H1 (cell line): ENCODE measurements at regions not wholly inside any gene's neighbourhood (a gene's known extent, or its start where the extent isn't known, plus 50 kb on each side); places are given as distances from the start of the nearest gene placed in this dataset.

Experiments used
- CTCF ChIA-PET: fragments of 300-600 bp; sonication (Branson Sonifier 250); formaldehyde crosslinking; loops from one replicate; lab custom pipeline; 2021; ENCODE audit not compliant: partially characterized antibody; lab: Charles Lee
- POLR2A ChIA-PET: fragments of 300-600 bp; sonication (Branson Sonifier 250); formaldehyde crosslinking; loops from one replicate; lab custom pipeline; 2021; ENCODE audit warnings: inconsistent platforms; ENCODE audit not compliant: partially characterized antibody; lab: Charles Lee
- DNase-seq, 2 experiments: peaks; one replicate each; pipeline versions ENCODE4 v3.0.0 to v3.0.0-alpha.2; 2010 to 2022; ENCODE audit warnings: low spot score in 2 of 2, low read depth in 1 of 2, mixed read lengths in 1 of 2
- FAIRE-seq: peaks from 2 replicates; lab custom pipeline; 2011; peaks lifted over from hg19 to GRCh38; lab: Jason Lieb, UNC
- H2AFZ ChIP-seq: 2 replicates; pipeline ENCODE4 v1.8.1; 2012; ENCODE audit warnings: low read length, inconsistent platforms
- H2AK5ac ChIP-seq: 2 replicates; pipeline ENCODE4 v1.6.1; 2013; ENCODE audit warnings: low read depth, low read length
- H2BK120ac ChIP-seq: replicated peaks from 2 replicates; pipeline ENCODE3; 2013; ENCODE audit warnings: low read depth, low read length, inconsistent platforms
- H2BK12ac ChIP-seq: 2 replicates; pipeline ENCODE4 v1.6.1; 2013; ENCODE audit warnings: low read depth, low read length
- H2BK15ac ChIP-seq: 2 replicates; pipeline ENCODE4 v1.6.1; 2013; ENCODE audit warnings: low read length
- H2BK20ac ChIP-seq: 2 replicates; pipeline ENCODE4 v1.6.1; 2013; ENCODE audit warnings: low read length
- H2BK5ac ChIP-seq: 2 replicates; pipeline ENCODE4 v1.6.1; 2013; ENCODE audit warnings: low read depth, low read length
- H3K14ac ChIP-seq: 2 replicates; pipeline ENCODE4 v1.6.1; 2013; ENCODE audit warnings: inconsistent platforms; ENCODE audit not compliant: insufficient read length
- H3K18ac ChIP-seq: 2 replicates; pipeline ENCODE4 v1.6.1; 2013; ENCODE audit warnings: low read length; ENCODE audit errors: extremely low read depth
- H3K23ac ChIP-seq: 2 replicates; pipeline ENCODE4 v1.6.1; 2013; ENCODE audit warnings: inconsistent platforms; ENCODE audit not compliant: insufficient read length
- H3K23me2 ChIP-seq: 2 replicates; pipeline ENCODE4 v1.6.1; 2013; ENCODE audit warnings: low read depth, low read length
- H3K27ac ChIP-seq: 2 replicates; pipeline ENCODE4 v1.6.1; 2011; ENCODE audit warnings: low read depth, low read length, inconsistent platforms
- H3K27me3 ChIP-seq, 4 experiments: replicated peaks in 1 of 4; 1 replicate in 1 of 4; 2 replicates in 3 of 4; pipeline versions ENCODE4 v1.6.1 to v1.8.1; 2011 to 2013; ENCODE audit warnings: low read length in 3 of 4, mild to moderate bottlenecking in 3 of 4, inconsistent platforms in 2 of 4, mixed read lengths in 2 of 4, moderate library complexity in 1 of 4; ENCODE audit not compliant: control insufficient read depth in 3 of 4, insufficient read depth in 3 of 4; ENCODE audit errors: extremely low read depth in 1 of 4
- H3K36me3 ChIP-seq, 4 experiments: 2 replicates each; pipeline versions ENCODE4 v1.6.1 to v1.8.1; 2011 to 2013; ENCODE audit warnings: mild to moderate bottlenecking in 4 of 4, low read length in 3 of 4, moderate library complexity in 2 of 4, control low read depth in 1 of 4, inconsistent platforms in 1 of 4; ENCODE audit not compliant: insufficient read depth in 4 of 4, control insufficient read depth in 2 of 4
- H3K4ac ChIP-seq: replicated peaks from 2 replicates; pipeline ENCODE3; 2013; ENCODE audit warnings: low read length, low read depth, mixed read lengths, inconsistent platforms; ENCODE audit not compliant: insufficient read length
- H3K4me1 ChIP-seq, 4 experiments: replicated peaks in 1 of 4; 1 replicate in 1 of 4; 2 replicates in 3 of 4; pipeline versions ENCODE4 v1.6.1 to v1.8.1; 2011 to 2013; ENCODE audit warnings: low read length in 3 of 4, inconsistent platforms in 2 of 4, mixed read lengths in 1 of 4; ENCODE audit not compliant: insufficient read depth in 4 of 4, control insufficient read depth in 3 of 4
- H3K4me2 ChIP-seq, 2 experiments: 2 replicates each; pipeline versions ENCODE4 v1.6.1 to v1.8.1; 2011 to 2013; ENCODE audit warnings: low read depth in 2 of 2, low read length in 2 of 2, control low read depth in 1 of 2, inconsistent platforms in 1 of 2, mild to moderate bottlenecking in 1 of 2; ENCODE audit not compliant: insufficient read depth in 1 of 2
- H3K4me3 ChIP-seq, 4 experiments: fragments of 200-600, 300-600 bp in 1 of 4; sonication (generic), shearing (Covaris generic), sonication (Bioruptor Twin) in 1 of 4; 2 replicates each; pipeline versions ENCODE4 v1.5.1 to v1.8.1; 2011 to 2016; ENCODE audit warnings: low read length in 4 of 4, low read depth in 3 of 4, control low read depth in 2 of 4, inconsistent platforms in 2 of 4, mild to moderate bottlenecking in 2 of 4, mixed read lengths in 1 of 4, moderate library complexity in 1 of 4; ENCODE audit not compliant: insufficient read depth in 2 of 4; ENCODE audit errors: extremely low read depth in 1 of 4
- H3K56ac ChIP-seq: replicated peaks from 2 replicates; pipeline ENCODE3; 2013; ENCODE audit warnings: low read depth, mild to moderate bottlenecking, mixed read lengths, low read length, inconsistent platforms; ENCODE audit not compliant: insufficient read length
- H3K79me1 ChIP-seq: 2 replicates; pipeline ENCODE4 v1.6.1; 2013; ENCODE audit warnings: low read depth, low read length, control low read depth
- H3K79me2 ChIP-seq, 2 experiments: 2 replicates each; pipeline versions ENCODE4 v1.6.1 to v1.8.1; 2012 to 2013; ENCODE audit warnings: low read length in 2 of 2, mild to moderate bottlenecking in 2 of 2, inconsistent platforms in 1 of 2; ENCODE audit not compliant: insufficient read depth in 2 of 2, control insufficient read depth in 1 of 2
- H3K9ac ChIP-seq, 4 experiments: replicated peaks in 1 of 4; 1 replicate in 1 of 4; 2 replicates in 3 of 4; pipeline versions ENCODE4 v1.6.1 to v1.8.1; 2011 to 2013; ENCODE audit warnings: low read depth in 3 of 4, low read length in 3 of 4, control low read depth in 2 of 4, mild to moderate bottlenecking in 2 of 4, moderate library complexity in 2 of 4, inconsistent platforms in 1 of 4; ENCODE audit errors: extremely low read depth in 1 of 4
- H3K9me3 ChIP-seq, 2 experiments: 2 replicates each; pipeline versions ENCODE4 v1.6.1 to v1.8.1; 2012 to 2013; ENCODE audit warnings: mild to moderate bottlenecking in 2 of 2, moderate library complexity in 2 of 2, control low read depth in 1 of 2, inconsistent platforms in 1 of 2, low read depth in 1 of 2, low read length in 1 of 2, mixed read lengths in 1 of 2; ENCODE audit not compliant: insufficient read depth in 2 of 2
- H4K20me1 ChIP-seq, 2 experiments: replicated peaks in 1 of 2; 2 replicates each; pipeline versions ENCODE3 to v1.8.1; 2011 to 2013; ENCODE audit warnings: inconsistent platforms in 2 of 2, low read length in 2 of 2, mild to moderate bottlenecking in 1 of 2; ENCODE audit not compliant: insufficient read depth in 2 of 2, control insufficient read depth in 1 of 2
- H4K5ac ChIP-seq: 2 replicates; pipeline ENCODE4 v1.6.1; 2013; ENCODE audit warnings: low read length, low read depth, mixed read lengths, inconsistent platforms; ENCODE audit not compliant: insufficient read length
- H4K8ac ChIP-seq: 2 replicates; pipeline ENCODE4 v1.8.0; 2013; ENCODE audit warnings: mild to moderate bottlenecking, moderate library complexity, low read length, inconsistent platforms; ENCODE audit not compliant: insufficient read depth; ENCODE audit errors: extremely low read depth
- H4K91ac ChIP-seq: replicated peaks from 2 replicates; pipeline ENCODE3; 2013; ENCODE audit warnings: low read length, mixed read lengths, inconsistent platforms; ENCODE audit not compliant: insufficient read length
- JUN ChIP-seq: IDR thresholded peaks from 2 replicates; pipeline ENCODE4 v1.6.1; 2011; ENCODE audit warnings: low read depth, mild to moderate bottlenecking, improper control_type of control experiment, low read length
- SP1 ChIP-seq: IDR thresholded peaks from 2 replicates; pipeline ENCODE4 v1.6.1; 2011; ENCODE audit warnings: low read depth, low read length
- YY1 ChIP-seq: IDR thresholded peaks from 2 replicates; pipeline ENCODE4 v1.6.1; 2011; ENCODE audit warnings: low read depth, mild to moderate bottlenecking, low read length
- WGBS, 2 experiments: shearing (Covaris generic) in 1 of 2; methylation state at CpG; one replicate each; pipeline versions ENCODE4 v1.1.6 to v1.1.7; 2013 to 2015; ENCODE audit warnings: low lambda C conversion rate in 2 of 2, mixed read lengths in 2 of 2, inconsistent platforms in 1 of 2, low coverage in 1 of 2, missing lambda C conversion rate in 1 of 2; ENCODE audit not compliant: insufficient replicate concordance in 2 of 2, insufficient coverage in 1 of 2, insufficient read length in 1 of 2; ENCODE audit errors: extremely low coverage in 1 of 2, missing lambda C conversion rate in 1 of 2; 5-methylcytosine and 5-hydroxymethylcytosine counted together

- ChIA-PET CTCF (interaction anchor here (0.6 to 1.6 kb wide), 2 partner anchors 19 to 52 kb away, joined by 3 read pairs; no protein-coding TSS in a partner anchor), POLR2A (no interaction called here)
- Histone ChIP-seq H3K18ac (no peak overlapping the region), H3K14ac (no peak overlapping the region), H2BK20ac (no peak overlapping the region), H2AFZ (no peak overlapping the region), H3K36me3 (no peaks in the 10 kb centered on the region), H4K91ac (no peak overlapping the region), H4K5ac (no peak overlapping the region), H3K79me2 (no peaks in the 10 kb centered on the region), H3K79me1 (no peaks in the 10 kb centered on the region), H3K23ac (no peak overlapping the region), H3K9me3 (no peaks in the 10 kb centered on the region), H3K4me3 (no peak overlapping the region), H3K9ac (no peak overlapping the region), H2AK5ac (no peak overlapping the region), H4K8ac (no peak overlapping the region), H4K20me1 (no peaks in the 10 kb centered on the region), H2BK5ac (no peak overlapping the region), H3K56ac (no peak overlapping the region), H2BK12ac (no peak overlapping the region), H2BK15ac (no peak overlapping the region), H3K4ac (no peak overlapping the region), H3K4me1 (no peaks in the 10 kb centered on the region), H3K27ac (no peak overlapping the region), H2BK120ac (no peak overlapping the region), H3K4me2 (no peak overlapping the region), H3K27me3 (no peaks in the 10 kb centered on the region), H3K23me2 (no peaks in the 10 kb centered on the region)
- 75% methylated on average over 2 of the region's 2 CpGs; no CpG with 5 or more reads in 1 of the 2 experiments for WGBS, 2 experiments
- FAIRE-seq (no peak), DNase-seq (no peak)
- TF ChIP-seq JUN (no peak), SP1 (no peak), YY1 (no peak)
These were observed 400.0 kb upstream of the PKN2 start for GRCh38 chr1:88284066-88284465.
